ENCODE measurements at regions not wholly inside any gene's neighbourhood (a gene's known extent, or its start where the extent isn't known, plus 50 kb on each side); places are given as distances from the start of the nearest gene placed in this dataset.

DNA sequence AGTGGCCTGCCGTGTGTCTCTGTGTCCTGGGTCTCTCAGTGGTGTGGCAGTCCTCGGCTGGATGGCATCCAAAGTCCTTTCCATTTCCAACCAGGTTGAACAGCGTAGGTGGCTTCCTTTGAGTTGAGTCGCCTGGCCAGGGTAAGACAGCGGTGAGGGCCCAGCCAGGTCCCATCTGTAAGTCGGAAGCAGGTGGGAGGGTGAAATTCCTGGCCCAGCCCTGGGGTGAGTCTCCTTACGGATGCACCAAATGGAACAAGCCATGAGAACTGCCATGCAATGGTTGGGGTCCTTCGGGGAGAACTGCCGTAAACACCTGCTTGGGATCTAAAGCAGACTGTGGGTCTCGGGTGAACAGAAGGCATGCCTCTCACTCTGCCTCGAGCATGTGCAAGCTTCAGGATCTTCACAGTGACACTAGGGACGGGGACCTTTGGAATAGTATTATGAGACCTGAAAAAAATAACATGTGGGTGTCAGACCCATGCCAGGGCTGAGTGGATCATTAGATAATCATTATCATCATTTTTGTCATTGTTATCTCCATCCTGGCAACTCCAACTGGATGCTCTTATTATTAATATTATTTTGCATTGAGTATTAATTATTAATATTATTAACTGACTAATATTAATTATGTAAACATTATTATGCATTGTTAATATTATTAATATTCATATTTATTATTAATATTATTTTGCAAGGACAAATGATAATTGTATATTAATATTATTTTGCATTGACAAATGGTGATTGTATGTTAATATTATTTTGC lies 57.7 kb upstream of the LINC01488 start:
- no peak for DNase-seq
- in situ Hi-C loops (cut with HindIII; ENCODE audit: low pct_ligation_motif_present, low pct_unique_long_range_greater_than_20kb, low sequenced_read_pairs) = no loop called here

- DNase-seq = no peak
- in situ Hi-C loops (cut with HindIII; ENCODE audit: low pct_ligation_motif_present, low pct_unique_long_range_greater_than_20kb, low sequenced_read_pairs) = no loop called here
These were observed 56.7 kb upstream of the LINC01488 start for GRCh38 chr11:69424748-69425147.

DNA sequence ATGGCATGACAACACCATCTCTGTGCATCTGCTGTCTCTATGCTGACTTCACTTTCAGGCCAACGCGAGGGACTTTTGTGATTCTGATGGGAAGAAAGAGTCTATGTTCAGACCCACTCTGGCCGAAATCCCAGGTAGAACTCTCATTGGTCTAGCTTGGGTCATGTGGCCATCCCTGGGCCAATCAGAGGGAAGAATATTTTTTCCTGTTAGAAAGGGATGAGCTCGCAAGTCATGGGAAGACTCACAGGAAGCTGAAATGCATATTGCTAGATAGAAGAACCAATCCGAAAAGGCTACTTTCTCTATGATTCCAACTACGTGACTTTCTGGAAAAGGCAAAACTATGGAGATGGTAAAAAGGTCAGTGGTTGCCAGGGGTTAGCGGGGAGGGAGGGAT lies 56.0 kb upstream of the LINC01488 start:
- DNase-seq = no peak
- in situ Hi-C loops (cut with HindIII; ENCODE audit: low pct_ligation_motif_present, low pct_unique_long_range_greater_than_20kb, low sequenced_read_pairs) = no loop called here

- no peak for DNase-seq
- in situ Hi-C loops (cut with HindIII; ENCODE audit: low pct_ligation_motif_present, low pct_unique_long_range_greater_than_20kb, low sequenced_read_pairs) = no loop called here
These were observed 55.4 kb upstream of the LINC01488 start for GRCh38 chr11:69425895-69426544.

DNA sequence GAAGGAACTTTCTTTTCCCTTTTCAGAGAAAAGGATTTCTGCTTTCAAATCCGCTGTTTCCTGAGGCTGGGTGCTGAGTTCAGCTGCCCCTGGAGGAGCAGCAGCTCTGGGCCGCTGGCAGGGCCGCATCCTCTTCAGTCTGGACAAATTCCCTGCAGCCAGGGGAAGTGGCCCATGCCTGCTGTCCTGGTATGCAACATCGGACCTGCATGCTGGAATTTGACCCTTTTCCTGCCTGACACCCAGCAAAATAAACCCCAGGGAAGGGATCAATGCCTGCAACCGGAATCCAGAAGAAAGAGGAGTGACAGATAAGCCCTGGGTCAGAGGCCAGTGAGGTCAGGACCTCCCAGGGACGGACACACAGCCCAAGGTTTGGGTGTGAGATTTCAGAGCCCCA lies 54.1 kb upstream of the LINC01488 start:
- in situ Hi-C loops (cut with HindIII; ENCODE audit: low pct_ligation_motif_present, low pct_unique_long_range_greater_than_20kb, low sequenced_read_pairs) = no loop called here
- DNase-seq = no peak

GRCh38 chr11:69427906-69428880 lies 53.3 kb upstream of the LINC01488 start:
- no peak for DNase-seq
- in situ Hi-C loops (cut with HindIII; ENCODE audit: low pct_ligation_motif_present, low pct_unique_long_range_greater_than_20kb, low sequenced_read_pairs) = no loop called here

- DNase-seq = no peak
- in situ Hi-C loops (cut with HindIII; ENCODE audit: low pct_ligation_motif_present, low pct_unique_long_range_greater_than_20kb, low sequenced_read_pairs) = no loop called here
These were observed 51.6 kb upstream of the LINC01488 start for GRCh38 chr11:69429716-69430491.

GRCh38 chr11:69430566-69430965 lies 50.9 kb upstream of the LINC01488 start:
- no peak for DNase-seq
- in situ Hi-C loops (cut with HindIII; ENCODE audit: low pct_ligation_motif_present, low pct_unique_long_range_greater_than_20kb, low sequenced_read_pairs) = no loop called here

- DNase-seq = no peak
- in situ Hi-C loops (cut with HindIII; ENCODE audit: low pct_ligation_motif_present, low pct_unique_long_range_greater_than_20kb, low sequenced_read_pairs) = no loop called here
These were observed 50.3 kb upstream of the LINC01488 start for GRCh38 chr11:69431136-69431535.
